Neural progenitor cell (in vitro differentiated cells): ENCODE measurements at regions not wholly inside any gene's neighbourhood (a gene's known extent, or its start where the extent isn't known, plus 50 kb on each side); places are given as distances from the start of the nearest gene placed in this dataset.
A peak's percentile ranks its signal among the peaks of the same experiment; 100 is the strongest.

Source experiments
- DNase-seq: peaks from one replicate; pipeline ENCODE4 v3.0.0-alpha.2; 2016; ENCODE audit warnings: low spot score
- H2AFZ ChIP-seq: fragments of 200-600 bp; sonication (generic); replicated peaks from 2 replicates; pipeline ENCODE4 v1.6.1; 2016; ENCODE audit warnings: antibody characterized with exemption
- H3F3A ChIP-seq: fragments of 200-600 bp; sonication (generic); 2 replicates; pipeline ENCODE4 v1.6.1; 2016; ENCODE audit warnings: antibody characterized with exemption, low read depth
- H3K27ac ChIP-seq: fragments of 200-600 bp; sonication (generic); 2 replicates; pipeline ENCODE4 v1.5.1; 2016; ENCODE audit warnings: mild to moderate bottlenecking
- H3K27me3 ChIP-seq: fragments of 200-600 bp; sonication (generic); 2 replicates; pipeline ENCODE4 v1.6.1; 2016; ENCODE audit warnings: mild to moderate bottlenecking, moderate library complexity
- H3K36me3 ChIP-seq: fragments of 200-600 bp; sonication (generic); 2 replicates; pipeline ENCODE4 v1.5.1; 2016
- H3K4me1 ChIP-seq: fragments of 200-600 bp; sonication (generic); 2 replicates; pipeline ENCODE4 v1.6.1; 2016; ENCODE audit warnings: mixed run types
- H3K4me2 ChIP-seq: fragments of 200-600 bp; sonication (generic); 2 replicates; pipeline ENCODE4 v1.6.1; 2016
- H3K4me3 ChIP-seq: fragments of 200-600 bp; sonication (generic); 2 replicates; pipeline ENCODE4 v1.5.1; 2016
- H3K79me2 ChIP-seq: fragments of 200-600 bp; sonication (generic); 2 replicates; pipeline ENCODE4 v1.6.1; 2016; ENCODE audit warnings: low read depth
- H3K9ac ChIP-seq: fragments of 200-600 bp; sonication (generic); 2 replicates; pipeline ENCODE4 v1.6.1; 2016
- H3K9me3 ChIP-seq: fragments of 200-600 bp; sonication (generic); 2 replicates; pipeline ENCODE4 v1.5.1; 2016; ENCODE audit warnings: low read depth
- H4K20me1 ChIP-seq: fragments of 200-600 bp; sonication (generic); 2 replicates; pipeline ENCODE4 v1.6.1; 2016; ENCODE audit warnings: low read depth
- H3K27ac Mint-ChIP-seq: 3 replicates; pipeline ENCODE4 v1.8.0; 2021; ENCODE audit warnings: mixed read lengths
- H3K27me3 Mint-ChIP-seq: 2 replicates; pipeline ENCODE4 v1.8.0; 2022; ENCODE audit warnings: low read depth, mild to moderate bottlenecking, inconsistent platforms, moderate library complexity, mixed read lengths; ENCODE audit not compliant: insufficient read depth
- H3K36me3 Mint-ChIP-seq: 3 replicates; pipeline ENCODE4 v1.8.0; 2021; ENCODE audit warnings: mixed read lengths
- H3K4me1 Mint-ChIP-seq: 3 replicates; pipeline ENCODE4 v1.8.0; 2021; ENCODE audit warnings: mixed read lengths
- H3K4me3 Mint-ChIP-seq: 3 replicates; pipeline ENCODE4 v1.8.0; 2021; ENCODE audit warnings: mild to moderate bottlenecking, moderate library complexity, mixed read lengths
- H3K9me3 Mint-ChIP-seq: 3 replicates; pipeline ENCODE4 v1.8.0; 2020; ENCODE audit warnings: mixed read lengths
- EZH2 ChIP-seq: fragments of 200-600 bp; sonication (generic); IDR thresholded peaks from 2 replicates; pipeline ENCODE4 v1.6.1; 2017; ENCODE audit warnings: antibody characterized with exemption, mild to moderate bottlenecking, moderate library complexity
- EZH2phosphoT487 ChIP-seq: fragments of 200-600 bp; sonication (generic); IDR thresholded peaks from 2 replicates; pipeline ENCODE4 v1.6.1; 2017; ENCODE audit warnings: antibody characterized with exemption
- TF ChIP-seq, protein P1 (sequence below): fragments of 200-600 bp; sonication (generic); IDR thresholded peaks from 2 replicates; pipeline ENCODE4 v1.5.1; 2017; ENCODE audit warnings: antibody characterized with exemption, mild to moderate bottlenecking

DNA sequence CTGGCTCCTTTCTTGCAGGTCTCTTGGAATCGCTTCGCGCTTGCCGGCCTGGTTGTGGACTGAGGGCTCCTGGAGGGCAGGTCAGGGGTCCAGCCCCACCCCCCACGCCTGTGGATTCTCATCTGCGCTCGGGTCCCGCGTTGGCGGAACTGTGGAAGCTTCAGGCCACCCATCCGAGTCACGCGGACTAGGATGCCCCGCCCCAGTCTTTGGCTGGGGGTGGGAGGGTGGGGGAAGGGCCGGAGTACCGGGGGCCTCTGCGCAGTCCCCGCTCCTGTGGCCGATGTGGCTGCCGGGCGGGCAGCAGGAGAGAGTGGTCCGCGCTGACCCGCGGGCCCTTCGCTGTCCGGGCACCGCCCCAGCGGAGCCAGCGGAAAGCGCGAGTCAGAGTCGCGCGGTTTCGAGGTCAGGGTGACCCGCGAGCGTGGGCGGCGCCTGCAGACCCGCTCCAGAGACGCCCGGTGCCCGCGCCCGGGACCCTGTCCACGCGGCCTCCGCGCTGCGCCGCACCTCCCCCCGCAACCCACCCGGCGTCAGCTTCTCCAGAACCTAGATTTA lies 114.2 kb downstream of the KLF13 start:
- no peaks in the 10 kb centered on the region for H3K79me2 ChIP-seq
- DNase-seq: peak; percentile 51
- Mint-ChIP-seq H3K4me3 (no peak overlapping the region), H3K36me3 (no peaks in the 10 kb centered on the region), H3K27me3 (peaks cover 6% of the 10 kb centered on the region), H3K4me1 (peaks cover under 1% of the 10 kb centered on the region), H3K27ac (no peak overlapping the region), H3K9me3 (no peaks in the 10 kb centered on the region)
- peak overlapping the region; percentile 92 for H2AFZ ChIP-seq
- TF ChIP-seq EZH2 (no peak), EZH2phosphoT487 (no peak)
- TF ChIP-seq, protein P1, sequence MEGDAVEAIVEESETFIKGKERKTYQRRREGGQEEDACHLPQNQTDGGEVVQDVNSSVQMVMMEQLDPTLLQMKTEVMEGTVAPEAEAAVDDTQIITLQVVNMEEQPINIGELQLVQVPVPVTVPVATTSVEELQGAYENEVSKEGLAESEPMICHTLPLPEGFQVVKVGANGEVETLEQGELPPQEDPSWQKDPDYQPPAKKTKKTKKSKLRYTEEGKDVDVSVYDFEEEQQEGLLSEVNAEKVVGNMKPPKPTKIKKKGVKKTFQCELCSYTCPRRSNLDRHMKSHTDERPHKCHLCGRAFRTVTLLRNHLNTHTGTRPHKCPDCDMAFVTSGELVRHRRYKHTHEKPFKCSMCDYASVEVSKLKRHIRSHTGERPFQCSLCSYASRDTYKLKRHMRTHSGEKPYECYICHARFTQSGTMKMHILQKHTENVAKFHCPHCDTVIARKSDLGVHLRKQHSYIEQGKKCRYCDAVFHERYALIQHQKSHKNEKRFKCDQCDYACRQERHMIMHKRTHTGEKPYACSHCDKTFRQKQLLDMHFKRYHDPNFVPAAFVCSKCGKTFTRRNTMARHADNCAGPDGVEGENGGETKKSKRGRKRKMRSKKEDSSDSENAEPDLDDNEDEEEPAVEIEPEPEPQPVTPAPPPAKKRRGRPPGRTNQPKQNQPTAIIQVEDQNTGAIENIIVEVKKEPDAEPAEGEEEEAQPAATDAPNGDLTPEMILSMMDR: no peak
- H3K9ac ChIP-seq: no peak overlapping the region
- no peaks in the 10 kb centered on the region for H4K20me1 ChIP-seq
- H3F3A ChIP-seq: peaks cover 11% of the 10 kb centered on the region
- H3K27ac ChIP-seq: no peak overlapping the region
- H3K27me3 ChIP-seq: peaks cover 28% of the 10 kb centered on the region
- peaks cover 4% of the 10 kb centered on the region for H3K4me1 ChIP-seq
- H3K9me3 ChIP-seq: no peaks in the 10 kb centered on the region
- H3K36me3 ChIP-seq: no peaks in the 10 kb centered on the region
- H3K4me3 ChIP-seq: peak overlapping the region; percentile 62
- peak overlapping the region; percentile 98 for H3K4me2 ChIP-seq

DNA sequence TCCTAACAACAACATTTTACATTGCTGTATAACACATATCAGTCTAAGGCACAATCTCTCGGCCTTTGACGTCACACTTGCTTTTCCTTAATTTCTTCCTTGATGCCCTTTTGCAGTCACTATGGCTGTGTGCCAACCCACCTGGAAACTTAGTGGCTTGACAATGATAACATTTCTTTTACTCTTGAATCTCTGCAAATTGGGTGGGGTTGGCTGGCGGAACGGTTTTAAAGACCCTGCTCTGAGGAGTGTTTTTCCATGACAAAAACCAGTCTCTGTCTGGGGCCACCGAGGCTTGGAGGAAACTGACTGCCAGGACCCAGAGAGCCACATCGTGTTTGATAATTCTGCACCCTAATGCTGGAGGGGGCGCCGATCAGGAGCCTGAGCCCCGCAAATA lies 115.6 kb downstream of the KLF13 start:
- H3K79me2 ChIP-seq: no peaks in the 10 kb centered on the region
- peaks cover 4% of the 10 kb centered on the region for H3K4me1 ChIP-seq
- H3K9me3 Mint-ChIP-seq: no peaks in the 10 kb centered on the region
- no peak overlapping the region for H3K27ac Mint-ChIP-seq
- H3K4me2 ChIP-seq: no peak overlapping the region
- peaks cover 11% of the 10 kb centered on the region for H3F3A ChIP-seq
- no peak overlapping the region for H3K4me3 ChIP-seq
- peaks cover 5% of the 10 kb centered on the region for H3K27me3 Mint-ChIP-seq
- no peak overlapping the region for H3K4me3 Mint-ChIP-seq
- no peak overlapping the region for H3K9ac ChIP-seq
- no peaks in the 10 kb centered on the region for H4K20me1 ChIP-seq
- no peaks in the 10 kb centered on the region for H3K36me3 Mint-ChIP-seq
- TF ChIP-seq EZH2phosphoT487 (no peak), EZH2 (no peak)
- TF ChIP-seq, protein P1: no peak
- H2AFZ ChIP-seq: no peak overlapping the region
- no peak for DNase-seq
- no peaks in the 10 kb centered on the region for H3K4me1 Mint-ChIP-seq
- peaks cover 28% of the 10 kb centered on the region for H3K27me3 ChIP-seq
- H3K27ac ChIP-seq: no peak overlapping the region
- no peaks in the 10 kb centered on the region for H3K9me3 ChIP-seq
- no peaks in the 10 kb centered on the region for H3K36me3 ChIP-seq

GRCh38 chr15:31442699-31443111 lies 116.1 kb downstream of the KLF13 start:
- DNase-seq: peak; percentile 52
- Histone ChIP-seq H3K4me1 (peaks cover 4% of the 10 kb centered on the region), H4K20me1 (no peaks in the 10 kb centered on the region), H3K36me3 (no peaks in the 10 kb centered on the region), H3K4me3 (no peak overlapping the region), H3K27ac (no peak overlapping the region), H3K9ac (no peak overlapping the region), H3K9me3 (no peaks in the 10 kb centered on the region), H2AFZ (no peak overlapping the region), H3F3A (peaks cover 11% of the 10 kb centered on the region), H3K79me2 (no peaks in the 10 kb centered on the region), H3K27me3 (peaks cover 28% of the 10 kb centered on the region), H3K4me2 (no peak overlapping the region)
- H3K4me3 Mint-ChIP-seq: no peak overlapping the region
- no peaks in the 10 kb centered on the region for H3K4me1 Mint-ChIP-seq
- H3K36me3 Mint-ChIP-seq: no peaks in the 10 kb centered on the region
- peaks cover 5% of the 10 kb centered on the region for H3K27me3 Mint-ChIP-seq
- no peak for TF ChIP-seq EZH2phosphoT487
- TF ChIP-seq, protein P1: peak; percentile 15
- H3K9me3 Mint-ChIP-seq: no peaks in the 10 kb centered on the region
- no peak overlapping the region for H3K27ac Mint-ChIP-seq
